IMR-90 (cell line): ENCODE measurements at regions not wholly inside any gene's neighbourhood (a gene's known extent, or its start where the extent isn't known, plus 50 kb on each side); places are given as distances from the start of the nearest gene placed in this dataset.

ENCODE experiments used
- ATAC-seq: fragments of 200-7000 bp; cut with Tn5 transposase; 2 replicates; pipeline ENCODE4 v1.9.1; 2020; ENCODE audit warnings: low read depth, mild to moderate bottlenecking, moderate library complexity
- BruUV-seq: library from RNA; stranded (reverse); fragments of 400-500 nt; replicated peaks from 2 replicates; lab custom pipeline; 2021; lab: Mats Ljungman, UMichigan
- CTCF ChIA-PET: fragments of 300-600 bp; formaldehyde crosslinking; extraction: SDS; loops from one replicate; lab custom pipeline; 2021; ENCODE audit warnings: antibody characterized with exemption; lab: Yijun Ruan, JAX
- POLR2A ChIA-PET: fragments of 300-600 bp; sonication (Branson Sonifier 250); formaldehyde crosslinking; loops from one replicate; lab custom pipeline; 2022; ENCODE audit warnings: antibody characterized with exemption; ENCODE audit not compliant: unreplicated experiment; lab: Charles Lee
- DNase-seq: peaks from one replicate; pipeline ENCODE4 v3.0.0; 2013
- H2AFZ ChIP-seq: replicated peaks from 2 replicates; pipeline ENCODE3; 2013; ENCODE audit warnings: low read length, mild to moderate bottlenecking; ENCODE audit not compliant: poor library complexity
- H2AK5ac ChIP-seq: 2 replicates; pipeline ENCODE4 v1.6.1; 2013; ENCODE audit warnings: low read depth, low read length, inconsistent platforms
- H2AK9ac ChIP-seq: replicated peaks from 2 replicates; pipeline ENCODE3; 2013; ENCODE audit warnings: mild to moderate bottlenecking, low read depth, low read length, moderate library complexity; ENCODE audit not compliant: poor library complexity
- H2BK120ac ChIP-seq: 2 replicates; pipeline ENCODE4 v1.6.1; 2013; ENCODE audit warnings: low read depth, low read length, inconsistent platforms
- H2BK15ac ChIP-seq: 3 replicates; pipeline ENCODE4 v1.6.1; 2013; ENCODE audit warnings: low read depth, low read length, inconsistent platforms
- H2BK20ac ChIP-seq: 2 replicates; pipeline ENCODE4 v1.6.1; 2013; ENCODE audit warnings: low read depth, mild to moderate bottlenecking, inconsistent platforms, low read length, moderate library complexity
- H2BK5ac ChIP-seq: 2 replicates; pipeline ENCODE4 v1.6.1; 2013; ENCODE audit warnings: mild to moderate bottlenecking, low read depth, low read length, inconsistent platforms; ENCODE audit not compliant: poor library complexity, severe bottlenecking
- H3K14ac ChIP-seq: replicated peaks from 2 replicates; pipeline ENCODE4 v1.6.1; 2013; ENCODE audit warnings: low read depth, low read length, inconsistent platforms
- H3K18ac ChIP-seq: 2 replicates; pipeline ENCODE4 v1.6.1; 2013; ENCODE audit warnings: low read depth, low read length, control low read depth
- H3K23ac ChIP-seq: 2 replicates; pipeline ENCODE4 v1.6.1; 2013; ENCODE audit warnings: low read depth, low read length, inconsistent platforms
- H3K27ac ChIP-seq: 2 replicates; pipeline ENCODE4 v1.5.1; 2013; ENCODE audit warnings: mild to moderate bottlenecking, control low read depth, low read length; ENCODE audit not compliant: insufficient read depth
- H3K27me3 ChIP-seq: 2 replicates; pipeline ENCODE4 v1.6.1; 2013; ENCODE audit warnings: low read length; ENCODE audit not compliant: control insufficient read depth, insufficient read depth
- H3K36me3 ChIP-seq: 2 replicates; pipeline ENCODE4 v1.6.1; 2013; ENCODE audit warnings: low read length, mixed read lengths; ENCODE audit not compliant: control insufficient read depth, insufficient read depth
- H3K4ac ChIP-seq: 2 replicates; pipeline ENCODE4 v1.6.1; 2013; ENCODE audit warnings: low read depth, low read length, inconsistent platforms
- H3K4me1 ChIP-seq: 2 replicates; pipeline ENCODE4 v1.6.1; 2013; ENCODE audit warnings: low read length, mixed read lengths; ENCODE audit not compliant: control insufficient read depth, insufficient read depth
- H3K4me2 ChIP-seq: 2 replicates; pipeline ENCODE4 v1.6.1; 2013; ENCODE audit warnings: low read depth, mild to moderate bottlenecking, control low read depth, low read length, moderate library complexity
- H3K4me3 ChIP-seq: 2 replicates; pipeline ENCODE4 v1.5.1; 2013; ENCODE audit warnings: low read depth, mild to moderate bottlenecking, control low read depth, low read length, moderate library complexity; ENCODE audit not compliant: insufficient read depth
- H3K56ac ChIP-seq: 2 replicates; pipeline ENCODE4 v1.6.1; 2013; ENCODE audit warnings: low read length, inconsistent platforms; ENCODE audit not compliant: insufficient read depth; ENCODE audit errors: extremely low read depth
- H3K79me1 ChIP-seq, 2 experiments: 2 replicates each; pipeline ENCODE4 v1.6.1; 2013; ENCODE audit warnings: low read length in 2 of 2, inconsistent platforms in 1 of 2, low read depth in 1 of 2
- H3K9ac ChIP-seq: 2 replicates; pipeline ENCODE4 v1.6.1; 2013; ENCODE audit warnings: low read depth, low read length, control low read depth
- H3K9me1 ChIP-seq: 2 replicates; pipeline ENCODE4 v1.6.1; 2013; ENCODE audit warnings: low read length, inconsistent platforms; ENCODE audit not compliant: insufficient read depth
- H3K9me3 ChIP-seq: 2 replicates; pipeline ENCODE4 v1.6.1; 2013; ENCODE audit warnings: low read length; ENCODE audit not compliant: control insufficient read depth, insufficient read depth
- H4K20me1 ChIP-seq: 2 replicates; pipeline ENCODE4 v1.6.1; 2013; ENCODE audit warnings: low read length, inconsistent platforms; ENCODE audit not compliant: insufficient read depth
- H4K5ac ChIP-seq: 2 replicates; pipeline ENCODE4 v1.6.1; 2013; ENCODE audit warnings: mild to moderate bottlenecking, low read depth, low read length, control low read depth
- H4K8ac ChIP-seq, 2 experiments: 2 replicates each; pipeline ENCODE4 v1.6.1; 2013; ENCODE audit warnings: low read depth in 2 of 2, low read length in 2 of 2, control low read depth in 1 of 2, inconsistent platforms in 1 of 2
- H4K91ac ChIP-seq: 2 replicates; pipeline ENCODE4 v1.6.1; 2013; ENCODE audit warnings: low read depth, low read length, inconsistent platforms; ENCODE audit not compliant: insufficient read depth
- BHLHE40 ChIP-seq: fragments of 150-350 bp; IDR thresholded peaks from 2 replicates; pipeline ENCODE4 v1.6.1; 2016; ENCODE audit warnings: mild to moderate bottlenecking, low read depth, low read length
- CEBPB ChIP-seq: IDR thresholded peaks from 2 replicates; pipeline ENCODE4 v1.6.1; 2012; ENCODE audit warnings: low read depth, low read length, improper control_type of control experiment
- CHD1 ChIP-seq: IDR thresholded peaks from 2 replicates; pipeline ENCODE4 v1.6.1; 2012; ENCODE audit warnings: low read depth, low read length, improper control_type of control experiment
- MAZ ChIP-seq: IDR thresholded peaks from 2 replicates; pipeline ENCODE4 v1.6.1; 2012; ENCODE audit warnings: low read depth, mild to moderate bottlenecking, low read length, improper control_type of control experiment, moderate library complexity, borderline replicate concordance
- RCOR1 ChIP-seq: IDR thresholded peaks from 2 replicates; pipeline ENCODE4 v1.6.1; 2012; ENCODE audit warnings: mild to moderate bottlenecking, low read length, improper control_type of control experiment; ENCODE audit not compliant: insufficient replicate concordance
- RFX5 ChIP-seq: IDR thresholded peaks from 2 replicates; pipeline ENCODE4 v1.8.0; 2012; ENCODE audit warnings: low read depth, mild to moderate bottlenecking, low read length, moderate library complexity
- WGBS, 2 experiments: methylation state at CpG; one replicate each; pipeline versions ENCODE4 v1.1.5 to v1.1.7; 2013; ENCODE audit warnings: missing lambda C conversion rate in 2 of 2; ENCODE audit not compliant: insufficient read length in 1 of 2; ENCODE audit errors: extremely low coverage in 2 of 2; 5-methylcytosine and 5-hydroxymethylcytosine counted together
- dilution Hi-C: fragments of 300-500 bp; cut with HindIII; formaldehyde crosslinking; loops from one replicate; pipeline ENCODE4 v1.14.3; 2018; ENCODE audit warnings: low sequenced_read_pairs; ENCODE audit not compliant: unreplicated experiment
- in situ Hi-C: fragments of 300-500 bp; cut with MboI; formaldehyde crosslinking; loops from 3 replicates; pipeline ENCODE4 v1.14.3; 2019; ENCODE audit warnings: low sequenced_read_pairs, inconsistent platforms, mixed read lengths
- intact Hi-C: fragments of 100-400 bp; cut with micrococcal nuclease; formaldehyde crosslinking; loops from 2 replicates; pipeline ENCODE4 v1.10.0; 2022

DNA sequence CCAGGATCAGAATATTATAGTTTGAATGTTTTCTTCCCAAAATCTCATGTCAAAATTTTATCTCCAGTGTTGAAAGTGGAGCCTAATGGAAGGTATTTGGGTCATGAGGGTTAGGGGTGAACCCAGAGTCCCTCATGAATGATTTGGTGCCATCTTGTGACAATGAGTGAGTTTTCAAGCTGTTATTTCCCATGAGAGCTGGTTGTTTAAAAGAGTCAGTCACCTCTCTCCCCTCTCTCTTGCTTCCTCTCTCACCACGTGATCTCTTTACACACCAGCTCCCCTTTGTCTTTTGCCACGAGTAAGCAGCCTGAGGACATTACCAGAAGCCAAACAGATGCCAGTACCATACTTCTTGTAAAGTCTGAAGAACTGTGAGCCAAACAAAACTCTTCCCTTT is 561.6 kb downstream of the RERGL start:
- no peaks in the 10 kb centered on the region for H3K36me3 ChIP-seq
- TF ChIP-seq CHD1 (no peak), MAZ (no peak), RFX5 (no peak), BHLHE40 (no peak), CEBPB (no peak), RCOR1 (no peak)
- no peak overlapping the region for H3K27ac ChIP-seq
- intact Hi-C loops = no loop called here
- H3K18ac ChIP-seq = no peak overlapping the region
- no peak overlapping the region for H2BK15ac ChIP-seq
- H2BK120ac ChIP-seq = no peak overlapping the region
- H4K91ac ChIP-seq = no peak overlapping the region
- H3K14ac ChIP-seq = no peak overlapping the region
- no peak overlapping the region for H2AK9ac ChIP-seq
- no peak overlapping the region for H3K4ac ChIP-seq
- no peak overlapping the region for H2BK20ac ChIP-seq
- in situ Hi-C loops = no loop called here
- H4K5ac ChIP-seq = no peak overlapping the region
- DNase-seq (no peak), ATAC-seq (no peak)
- H3K4me1 ChIP-seq = no peaks in the 10 kb centered on the region
- CTCF ChIA-PET = no interaction called here
- no CpG with 5 or more reads among the region's 2 CpGs for WGBS, 2 experiments
- no peak overlapping the region for H3K23ac ChIP-seq
- BruUV-seq = no TSS peak
- H2AFZ ChIP-seq = no peak overlapping the region
- no peaks in the 10 kb centered on the region for H3K9me1 ChIP-seq
- H3K9ac ChIP-seq = no peak overlapping the region
- no peak overlapping the region for H4K8ac ChIP-seq
- H3K27me3 ChIP-seq = no peaks in the 10 kb centered on the region
- no peaks in the 10 kb centered on the region for H4K20me1 ChIP-seq
- H3K4me2 ChIP-seq = no peak overlapping the region
- POLR2A ChIA-PET = no interaction called here
- dilution Hi-C loops = no loop called here
- no peak overlapping the region for H3K4me3 ChIP-seq
- H2AK5ac ChIP-seq = no peak overlapping the region
- H3K79me1 ChIP-seq = no peaks in the 10 kb centered on the region
- H3K9me3 ChIP-seq = peaks cover 11% of the 10 kb centered on the region
- no peak overlapping the region for H3K56ac ChIP-seq
- no peak overlapping the region for H2BK5ac ChIP-seq
